ENCODE measurements at regions not wholly inside any gene's neighbourhood (a gene's known extent, or its start where the extent isn't known, plus 50 kb on each side); places are given as distances from the start of the nearest gene placed in this dataset.

DNA sequence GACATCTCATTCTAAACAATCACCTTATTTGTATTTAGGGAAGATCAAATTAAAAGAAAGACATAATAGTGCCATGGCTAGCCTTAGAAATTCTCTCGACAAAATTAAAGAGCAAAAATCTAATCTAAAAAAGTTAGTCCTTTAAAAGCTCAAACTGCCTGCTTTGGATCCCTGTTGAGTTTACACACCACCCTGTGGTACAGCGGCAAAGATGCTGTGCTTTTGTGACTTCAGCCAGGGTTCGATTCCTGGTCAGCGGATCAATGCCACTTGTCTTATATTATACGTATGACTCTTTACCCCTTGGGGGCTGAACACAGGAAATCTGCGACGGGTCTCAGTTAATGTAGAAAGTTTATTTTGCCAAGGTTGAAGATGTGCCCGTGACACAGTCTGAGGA lies 51.3 kb upstream of the VOPP1 start:
- DNase-seq = no peak

DNA sequence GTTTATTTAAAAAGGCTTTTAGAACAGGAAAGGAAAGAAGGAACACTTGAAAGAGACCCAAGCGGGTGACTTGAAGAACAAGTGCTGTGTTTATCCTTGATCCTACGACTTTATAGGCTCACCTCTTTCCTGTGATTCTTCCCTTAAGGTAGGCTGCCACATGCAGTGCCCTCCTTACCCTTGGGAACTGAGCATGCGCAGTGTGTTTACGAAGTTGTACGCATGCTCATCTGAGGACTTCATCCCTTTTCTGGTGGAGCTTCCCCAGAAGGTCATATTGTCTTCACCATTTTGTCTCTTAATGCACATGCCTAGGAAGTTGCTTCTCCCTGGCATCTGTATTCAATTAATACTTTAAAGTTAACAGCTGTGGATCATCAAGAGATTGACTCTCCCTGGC lies 49.9 kb upstream of the VOPP1 start:
- no peak for DNase-seq
